ENCODE measurements at regions not wholly inside any gene's neighbourhood (a gene's known extent, or its start where the extent isn't known, plus 50 kb on each side); places are given as distances from the start of the nearest gene placed in this dataset.

- TF ChIP-seq, protein P1, sequence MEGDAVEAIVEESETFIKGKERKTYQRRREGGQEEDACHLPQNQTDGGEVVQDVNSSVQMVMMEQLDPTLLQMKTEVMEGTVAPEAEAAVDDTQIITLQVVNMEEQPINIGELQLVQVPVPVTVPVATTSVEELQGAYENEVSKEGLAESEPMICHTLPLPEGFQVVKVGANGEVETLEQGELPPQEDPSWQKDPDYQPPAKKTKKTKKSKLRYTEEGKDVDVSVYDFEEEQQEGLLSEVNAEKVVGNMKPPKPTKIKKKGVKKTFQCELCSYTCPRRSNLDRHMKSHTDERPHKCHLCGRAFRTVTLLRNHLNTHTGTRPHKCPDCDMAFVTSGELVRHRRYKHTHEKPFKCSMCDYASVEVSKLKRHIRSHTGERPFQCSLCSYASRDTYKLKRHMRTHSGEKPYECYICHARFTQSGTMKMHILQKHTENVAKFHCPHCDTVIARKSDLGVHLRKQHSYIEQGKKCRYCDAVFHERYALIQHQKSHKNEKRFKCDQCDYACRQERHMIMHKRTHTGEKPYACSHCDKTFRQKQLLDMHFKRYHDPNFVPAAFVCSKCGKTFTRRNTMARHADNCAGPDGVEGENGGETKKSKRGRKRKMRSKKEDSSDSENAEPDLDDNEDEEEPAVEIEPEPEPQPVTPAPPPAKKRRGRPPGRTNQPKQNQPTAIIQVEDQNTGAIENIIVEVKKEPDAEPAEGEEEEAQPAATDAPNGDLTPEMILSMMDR (IDR thresholded peaks at IDR 0.05; ENCODE audit: low read length) = no peak
- no peak for TF ChIP-seq EZH2 (IDR thresholded peaks at IDR 0.05; ENCODE audit: borderline replicate concordance, low read length)
Observed at GRCh38 chr9:29228558-29228957, 1655.3 kb upstream of the C9orf72 start.
